GM10266 (cell line): ENCODE measurements at regions not wholly inside any gene's neighbourhood (a gene's known extent, or its start where the extent isn't known, plus 50 kb on each side); places are given as distances from the start of the nearest gene placed in this dataset.

Experiments
- DNase-seq: peaks from one replicate; pipeline ENCODE4 v3.0.0; 2012; ENCODE audit errors: extremely low spot score
- CTCF ChIP-seq: IDR thresholded peaks from 2 replicates; pipeline ENCODE4 v1.5.1; 2012; ENCODE audit warnings: mild to moderate bottlenecking, low read depth; ENCODE audit not compliant: control insufficient read depth, insufficient read depth; ENCODE audit errors: missing control alignments

- no peak for TF ChIP-seq CTCF
Observed at GRCh38 chr6:12613811-12614210, 102.8 kb upstream of the PHACTR1 start.

GRCh38 chr6:12614456-12614855 lies 102.1 kb upstream of the PHACTR1 start:
- no peak for TF ChIP-seq CTCF
- no peak for DNase-seq

More at GRCh38 chr6:12613811-12614210, 102.8 kb upstream of the PHACTR1 start:
- no peak for DNase-seq

- DNase-seq, result no peak
- TF ChIP-seq CTCF, result no peak
Observed at GRCh38 chr6:12618296-12618695, 98.3 kb upstream of the PHACTR1 start.

- TF ChIP-seq CTCF, result no peak
- DNase-seq, result no peak
Observed at GRCh38 chr6:12621754-12622153, 94.8 kb upstream of the PHACTR1 start.

- TF ChIP-seq CTCF, result no peak
Observed at GRCh38 chr6:12622566-12622965, 94.0 kb upstream of the PHACTR1 start.

GRCh38 chr6:12624142-12624837 lies 92.3 kb upstream of the PHACTR1 start:
- DNase-seq, result no peak

More at GRCh38 chr6:12622566-12622965, 94.0 kb upstream of the PHACTR1 start:
- DNase-seq, result no peak

More at GRCh38 chr6:12624142-12624837, 92.3 kb upstream of the PHACTR1 start:
- TF ChIP-seq CTCF, result no peak
